ENCODE measurements at regions not wholly inside any gene's neighbourhood (a gene's known extent, or its start where the extent isn't known, plus 50 kb on each side); places are given as distances from the start of the nearest gene placed in this dataset.

- H3K4me1 ChIP-seq (ENCODE audit: control insufficient read depth, extremely low read depth, insufficient read depth, low read length), result no peaks in the 10 kb centered on the region
- H3K27ac ChIP-seq (ENCODE audit: insufficient read depth, low read length), result no peak overlapping the region
- no peak overlapping the region for H3K9ac ChIP-seq (ENCODE audit: insufficient read depth, low read length)
- H3K36me3 ChIP-seq (ENCODE audit: control insufficient read depth, insufficient read depth, low read length), result no peaks in the 10 kb centered on the region
- H3K79me2 ChIP-seq (ENCODE audit: control insufficient read depth, insufficient read depth, low read length), result no peaks in the 10 kb centered on the region
- no peak overlapping the region for H2AFZ ChIP-seq (ENCODE audit: low read length)
- no peak for DNase-seq (ENCODE audit: low read depth in 2 of 2)
- no peaks in the 10 kb centered on the region for H4K20me1 ChIP-seq (ENCODE audit: control insufficient read depth, extremely low read depth, insufficient read depth, low read length)
- H3K4me2 ChIP-seq (ENCODE audit: extremely low read depth, insufficient read depth, low read length), result no peak overlapping the region
- H3K4me3 ChIP-seq (replicated peaks in 1 of 4; ENCODE audit: control extremely low read depth in 1 of 4, insufficient read depth in 1 of 4, low read depth in 3 of 4, low read length in 4 of 4), result no peak overlapping the region
- TF ChIP-seq EZH2 (IDR thresholded peaks at IDR 0.05; ENCODE audit: low read length, missing control alignments), result no peak
- TF ChIP-seq, protein P1, sequence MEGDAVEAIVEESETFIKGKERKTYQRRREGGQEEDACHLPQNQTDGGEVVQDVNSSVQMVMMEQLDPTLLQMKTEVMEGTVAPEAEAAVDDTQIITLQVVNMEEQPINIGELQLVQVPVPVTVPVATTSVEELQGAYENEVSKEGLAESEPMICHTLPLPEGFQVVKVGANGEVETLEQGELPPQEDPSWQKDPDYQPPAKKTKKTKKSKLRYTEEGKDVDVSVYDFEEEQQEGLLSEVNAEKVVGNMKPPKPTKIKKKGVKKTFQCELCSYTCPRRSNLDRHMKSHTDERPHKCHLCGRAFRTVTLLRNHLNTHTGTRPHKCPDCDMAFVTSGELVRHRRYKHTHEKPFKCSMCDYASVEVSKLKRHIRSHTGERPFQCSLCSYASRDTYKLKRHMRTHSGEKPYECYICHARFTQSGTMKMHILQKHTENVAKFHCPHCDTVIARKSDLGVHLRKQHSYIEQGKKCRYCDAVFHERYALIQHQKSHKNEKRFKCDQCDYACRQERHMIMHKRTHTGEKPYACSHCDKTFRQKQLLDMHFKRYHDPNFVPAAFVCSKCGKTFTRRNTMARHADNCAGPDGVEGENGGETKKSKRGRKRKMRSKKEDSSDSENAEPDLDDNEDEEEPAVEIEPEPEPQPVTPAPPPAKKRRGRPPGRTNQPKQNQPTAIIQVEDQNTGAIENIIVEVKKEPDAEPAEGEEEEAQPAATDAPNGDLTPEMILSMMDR (conservative IDR thresholded peaks at IDR 0.05 in 1 of 2, IDR thresholded peaks at IDR 0.05 in 1 of 2; ENCODE audit: low read depth in 1 of 2, low read length in 2 of 2), result no peak
- H3K9me3 ChIP-seq (ENCODE audit: control insufficient read depth, insufficient read depth, low read depth, low read length), result no peaks in the 10 kb centered on the region
- no peaks in the 10 kb centered on the region for H3K27me3 ChIP-seq (ENCODE audit: control insufficient read depth, insufficient read depth, low read length)
Measured at GRCh38 chr2:146561996-146562395, 1282.8 kb upstream of the ACVR2A start.

DNA sequence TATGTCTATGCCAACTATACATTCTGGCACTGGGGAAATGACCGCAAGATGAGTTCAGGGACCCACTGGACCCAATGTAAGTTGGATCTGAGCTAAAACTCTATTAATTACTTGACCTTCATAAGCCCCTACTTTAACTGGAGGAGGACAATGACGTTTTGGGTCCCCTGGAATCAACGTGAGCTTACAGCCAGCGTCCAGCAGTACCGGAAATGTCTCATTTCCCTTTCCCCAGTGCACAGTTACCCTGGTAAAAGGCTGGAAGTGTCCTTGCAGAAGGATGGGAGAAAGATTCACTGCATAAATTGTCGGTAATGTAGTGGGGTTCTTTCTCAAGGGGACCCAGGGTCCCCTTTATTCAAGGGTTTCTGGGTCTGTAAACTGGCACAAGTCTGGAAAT, 1297.6 kb upstream of the ACVR2A start:
- Histone ChIP-seq H3K9ac (ENCODE audit: insufficient read depth, low read length) (no peak overlapping the region), H3K4me3 (replicated peaks in 1 of 4; ENCODE audit: control extremely low read depth in 1 of 4, insufficient read depth in 1 of 4, low read depth in 3 of 4, low read length in 4 of 4) (no peak overlapping the region), H3K9me3 (ENCODE audit: control insufficient read depth, insufficient read depth, low read depth, low read length) (no peaks in the 10 kb centered on the region), H3K79me2 (ENCODE audit: control insufficient read depth, insufficient read depth, low read length) (no peaks in the 10 kb centered on the region), H3K4me1 (ENCODE audit: control insufficient read depth, extremely low read depth, insufficient read depth, low read length) (no peaks in the 10 kb centered on the region), H4K20me1 (ENCODE audit: control insufficient read depth, extremely low read depth, insufficient read depth, low read length) (no peaks in the 10 kb centered on the region), H3K4me2 (ENCODE audit: extremely low read depth, insufficient read depth, low read length) (no peak overlapping the region), H3K36me3 (ENCODE audit: control insufficient read depth, insufficient read depth, low read length) (no peaks in the 10 kb centered on the region), H3K27ac (ENCODE audit: insufficient read depth, low read length) (no peak overlapping the region), H3K27me3 (ENCODE audit: control insufficient read depth, insufficient read depth, low read length) (no peaks in the 10 kb centered on the region), H2AFZ (ENCODE audit: low read length) (no peak overlapping the region)
- TF ChIP-seq, protein P1 (conservative IDR thresholded peaks at IDR 0.05 in 1 of 2, IDR thresholded peaks at IDR 0.05 in 1 of 2; ENCODE audit: low read depth in 1 of 2, low read length in 2 of 2), result no peak
- no peak for TF ChIP-seq EZH2 (IDR thresholded peaks at IDR 0.05; ENCODE audit: low read length, missing control alignments)
- no peak for DNase-seq (ENCODE audit: low read depth in 2 of 2)

DNA sequence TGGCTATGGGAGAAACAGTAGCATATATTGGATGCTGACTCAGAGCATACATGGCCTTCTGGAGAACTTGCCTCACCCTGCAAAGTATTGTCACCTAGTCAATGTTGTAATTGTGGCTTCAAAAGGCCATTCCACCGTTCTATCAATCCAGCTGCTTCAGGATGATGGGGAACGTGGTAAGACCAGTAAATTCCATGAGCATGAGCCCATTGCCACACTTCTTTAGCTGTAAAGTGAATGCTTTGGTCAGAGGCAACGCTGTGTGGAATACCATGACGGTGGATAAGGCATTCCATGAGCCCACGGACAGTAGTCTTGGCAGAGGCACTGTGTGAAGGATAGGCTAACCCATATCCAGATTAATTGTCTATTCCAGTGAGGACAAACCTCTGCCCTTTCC, 1300.1 kb upstream of the ACVR2A start:
- Histone ChIP-seq H3K27me3 (ENCODE audit: control insufficient read depth, insufficient read depth, low read length) (no peaks in the 10 kb centered on the region), H4K20me1 (ENCODE audit: control insufficient read depth, extremely low read depth, insufficient read depth, low read length) (no peaks in the 10 kb centered on the region), H3K9ac (ENCODE audit: insufficient read depth, low read length) (no peak overlapping the region), H3K4me3 (replicated peaks in 1 of 4; ENCODE audit: control extremely low read depth in 1 of 4, insufficient read depth in 1 of 4, low read depth in 3 of 4, low read length in 4 of 4) (no peak overlapping the region), H3K79me2 (ENCODE audit: control insufficient read depth, insufficient read depth, low read length) (no peaks in the 10 kb centered on the region), H2AFZ (ENCODE audit: low read length) (no peak overlapping the region), H3K4me2 (ENCODE audit: extremely low read depth, insufficient read depth, low read length) (no peak overlapping the region), H3K36me3 (ENCODE audit: control insufficient read depth, insufficient read depth, low read length) (no peaks in the 10 kb centered on the region), H3K27ac (ENCODE audit: insufficient read depth, low read length) (no peak overlapping the region), H3K4me1 (ENCODE audit: control insufficient read depth, extremely low read depth, insufficient read depth, low read length) (no peaks in the 10 kb centered on the region), H3K9me3 (ENCODE audit: control insufficient read depth, insufficient read depth, low read depth, low read length) (no peaks in the 10 kb centered on the region)
- DNase-seq (ENCODE audit: low read depth in 2 of 2), result peak in 1 of 2 donors; percentile 64
- no peak for TF ChIP-seq EZH2 (IDR thresholded peaks at IDR 0.05; ENCODE audit: low read length, missing control alignments)
- TF ChIP-seq, protein P1 (conservative IDR thresholded peaks at IDR 0.05 in 1 of 2, IDR thresholded peaks at IDR 0.05 in 1 of 2; ENCODE audit: low read depth in 1 of 2, low read length in 2 of 2), result no peak

All from fibroblast of lung (primary cell).